NCI-H1930 (cell line): ENCODE measurements at regions not wholly inside any gene's neighbourhood (a gene's known extent, or its start where the extent isn't known, plus 50 kb on each side); places are given as distances from the start of the nearest gene placed in this dataset.

Source experiments
- DNase-seq, 2 experiments: peaks; one replicate each; lab custom pipeline; 2025; lab: John Stamatoyannopoulos, UW

DNA sequence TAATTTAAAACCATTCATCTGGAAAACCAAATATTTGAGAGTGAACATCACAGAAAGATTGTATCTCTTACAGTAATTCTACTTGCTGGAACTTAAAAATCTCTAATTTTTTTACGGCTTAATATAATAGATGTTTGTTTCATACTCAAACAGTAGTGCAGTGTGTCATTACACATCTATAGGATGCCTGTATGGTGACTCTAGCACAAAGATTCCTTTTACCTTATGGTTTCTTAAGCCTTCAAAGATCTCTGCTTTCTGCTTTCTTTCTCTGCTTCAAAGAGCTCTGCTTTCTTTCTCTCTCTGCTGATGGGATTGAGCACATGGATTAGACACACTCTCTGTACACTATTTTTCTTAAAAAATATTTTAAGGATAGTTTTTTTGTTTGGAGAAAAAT, 374.0 kb upstream of the CDH9 start:
- DNase-seq = no peak

- no peak for DNase-seq
Measured at GRCh38 chr5:27406020-27406419, 367.6 kb upstream of the CDH9 start.

DNA sequence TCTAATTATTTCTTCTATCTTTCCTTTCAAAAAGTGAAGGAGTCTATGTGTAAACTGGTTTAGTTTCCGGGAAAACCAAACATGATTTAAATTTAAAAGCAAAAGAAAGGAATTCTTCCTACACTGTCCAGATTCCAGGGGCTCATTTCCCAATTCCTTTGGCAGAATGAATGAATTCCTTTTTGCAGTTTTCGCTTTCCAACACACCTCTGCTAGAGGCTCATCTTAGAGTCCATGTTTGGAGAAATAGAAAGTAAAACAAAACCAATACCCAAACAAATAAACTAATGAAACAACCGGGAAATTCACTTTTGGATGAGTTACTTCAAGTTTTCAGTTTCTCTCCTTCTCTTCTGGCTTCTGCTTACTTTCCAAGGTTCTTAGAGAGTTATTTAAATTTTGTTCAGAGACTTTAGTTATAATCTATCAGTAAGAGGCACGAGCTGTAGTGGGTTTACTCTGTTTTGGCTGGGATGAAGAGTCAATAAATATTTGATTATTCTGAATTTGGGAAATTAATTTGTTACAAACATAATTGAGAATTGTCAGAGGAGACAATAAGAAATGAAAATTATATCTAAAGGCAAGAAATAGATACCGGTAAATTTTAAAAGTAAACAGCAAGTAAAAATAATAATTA, 365.0 kb upstream of the CDH9 start:
- no peak for DNase-seq

DNA sequence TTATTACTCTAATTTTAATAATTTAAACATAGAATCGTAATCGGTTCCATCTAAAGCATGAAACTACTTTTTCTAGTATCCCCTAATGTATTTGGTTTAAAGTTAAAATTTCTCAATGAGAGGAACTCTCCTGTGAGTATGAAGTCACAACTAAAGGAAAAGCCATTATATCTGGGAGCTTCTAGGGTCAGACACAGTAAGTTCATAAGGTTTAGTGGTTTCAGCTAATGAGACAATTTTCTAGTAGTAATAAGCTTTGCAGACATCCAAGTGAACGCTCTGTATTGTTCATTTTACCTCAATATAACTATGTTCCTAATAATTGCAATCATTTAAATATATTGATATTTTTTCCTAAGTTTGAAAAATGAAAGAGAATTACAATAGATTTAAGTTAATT, 364.4 kb upstream of the CDH9 start:
- DNase-seq = no peak

GRCh38 chr5:27396998-27397397, 358.6 kb upstream of the CDH9 start:
- DNase-seq = no peak

- no peak for DNase-seq
Measured at GRCh38 chr5:27392716-27393115, 354.3 kb upstream of the CDH9 start.

DNA sequence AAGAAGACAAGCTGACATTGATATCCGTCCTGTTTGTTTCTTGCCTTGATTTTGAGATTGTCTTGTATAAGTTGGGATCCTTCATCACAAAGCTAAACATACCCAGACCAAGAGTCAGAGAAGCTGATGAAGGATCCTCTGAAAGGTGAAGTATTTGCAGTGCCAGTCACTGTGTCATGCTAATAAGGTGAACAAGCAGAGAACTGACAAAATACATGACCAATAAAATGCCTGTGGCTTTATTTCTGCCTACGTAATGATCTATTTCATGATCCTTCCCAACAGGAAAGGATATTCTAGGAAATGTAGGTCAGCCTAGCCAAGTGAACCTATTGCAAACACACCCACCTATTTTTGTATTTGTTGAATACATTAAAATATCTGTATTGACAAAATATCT, 351.3 kb upstream of the CDH9 start:
- DNase-seq = no peak

DNA sequence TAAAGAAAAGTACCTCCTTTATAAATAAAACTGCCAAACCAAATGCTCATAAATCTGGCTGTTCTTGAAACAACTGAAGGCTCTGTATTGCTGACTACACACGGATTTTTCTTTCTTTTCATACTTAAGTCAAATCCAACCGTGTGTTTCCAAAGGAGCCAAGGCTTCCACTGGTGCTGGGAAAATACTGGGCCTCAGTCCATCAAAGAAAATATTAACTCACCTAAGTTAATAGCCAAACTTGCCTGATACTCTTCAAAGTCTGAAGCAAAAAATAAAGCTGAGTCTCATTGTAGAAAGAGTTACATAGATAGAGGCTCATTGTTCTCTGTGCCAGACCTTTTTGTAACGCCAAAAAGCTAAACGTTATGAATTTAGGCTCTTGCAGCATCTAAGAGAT, 350.4 kb upstream of the CDH9 start:
- DNase-seq = no peak

DNA sequence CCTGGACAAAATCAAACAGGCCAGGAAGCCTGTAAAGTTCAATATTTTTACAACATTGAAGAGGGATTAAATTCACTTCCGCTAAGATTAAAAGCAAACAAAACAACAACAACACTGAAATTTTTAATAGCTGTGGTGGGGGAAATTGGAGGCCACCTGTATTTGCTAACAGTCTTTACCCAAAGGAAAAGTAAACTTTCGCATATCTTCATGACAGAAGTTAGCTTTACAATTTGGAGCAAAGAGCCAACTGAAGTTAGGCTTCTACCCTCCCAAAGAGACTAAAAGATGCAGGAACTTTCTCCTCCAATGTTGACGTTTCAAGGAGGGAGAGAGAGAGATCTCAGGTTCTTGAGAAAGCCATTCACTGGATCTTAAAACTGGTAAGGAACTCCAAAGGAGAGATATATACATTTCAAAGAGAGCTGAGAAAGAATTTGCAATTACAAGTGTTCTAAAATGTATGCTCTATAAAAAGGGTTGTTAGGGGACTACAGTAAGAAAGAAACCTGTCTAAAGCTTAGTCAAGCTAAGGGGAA, 349.2 kb upstream of the CDH9 start:
- no peak for DNase-seq

DNA sequence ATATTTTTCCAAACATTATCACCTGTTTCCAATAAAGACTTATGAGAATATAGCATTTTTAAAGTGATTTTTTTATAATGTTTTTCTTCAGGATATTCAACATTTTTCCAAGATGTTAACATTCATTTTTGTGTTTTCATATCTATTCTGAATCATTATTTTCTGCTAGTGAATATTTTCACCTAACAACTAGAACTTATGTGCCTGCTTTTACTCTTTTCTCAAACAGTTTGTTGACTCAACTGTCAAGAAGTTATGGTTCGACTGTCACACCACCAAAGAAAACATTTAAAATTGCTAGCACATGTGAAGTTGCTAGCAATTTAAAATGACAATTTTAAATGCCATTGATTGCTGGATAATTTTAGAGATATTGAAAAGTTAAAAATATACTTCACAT, 343.3 kb upstream of the CDH9 start:
- no peak for DNase-seq

DNA sequence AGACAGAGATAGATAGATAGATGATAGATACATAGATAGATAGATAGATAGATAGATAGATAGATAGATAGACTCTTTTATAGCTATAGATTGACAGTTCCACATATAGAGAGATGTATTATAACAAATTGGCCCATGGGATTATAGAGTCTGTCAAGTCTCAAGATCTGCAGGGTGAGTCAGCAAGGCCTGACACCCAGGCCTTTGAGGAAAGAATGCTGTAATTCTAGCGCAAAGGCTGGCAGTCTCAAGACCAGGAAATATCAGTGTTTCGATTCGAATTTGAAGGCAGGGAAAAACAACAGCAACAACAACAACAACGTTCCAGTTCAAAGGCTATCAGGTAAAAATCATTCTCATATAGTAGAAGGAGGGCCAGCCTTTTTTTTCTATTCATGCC, 339.2 kb upstream of the CDH9 start:
- DNase-seq = no peak

GRCh38 chr5:27353970-27354369, 315.6 kb upstream of the CDH9 start:
- DNase-seq = no peak

GRCh38 chr5:27353540-27353939, 315.2 kb upstream of the CDH9 start:
- DNase-seq = no peak

DNA sequence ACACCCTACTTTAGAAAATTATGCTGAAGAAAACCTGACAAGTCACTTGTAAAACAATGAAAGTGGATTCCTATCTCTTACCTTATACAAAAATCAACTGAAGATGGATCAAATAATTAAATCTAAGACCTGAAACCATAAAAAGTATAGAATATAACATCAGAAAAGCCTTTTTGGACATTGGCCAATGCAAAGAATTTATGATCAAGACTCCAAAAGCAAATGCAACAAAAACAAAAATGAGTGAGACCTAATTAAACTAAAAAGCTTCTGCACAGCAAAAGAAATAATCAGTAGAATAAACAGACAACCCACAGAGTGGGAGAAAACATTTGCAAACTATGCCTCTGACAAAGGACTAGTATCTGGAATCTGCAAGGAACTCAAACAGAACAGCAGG, 303.0 kb upstream of the CDH9 start:
- no peak for DNase-seq

DNA sequence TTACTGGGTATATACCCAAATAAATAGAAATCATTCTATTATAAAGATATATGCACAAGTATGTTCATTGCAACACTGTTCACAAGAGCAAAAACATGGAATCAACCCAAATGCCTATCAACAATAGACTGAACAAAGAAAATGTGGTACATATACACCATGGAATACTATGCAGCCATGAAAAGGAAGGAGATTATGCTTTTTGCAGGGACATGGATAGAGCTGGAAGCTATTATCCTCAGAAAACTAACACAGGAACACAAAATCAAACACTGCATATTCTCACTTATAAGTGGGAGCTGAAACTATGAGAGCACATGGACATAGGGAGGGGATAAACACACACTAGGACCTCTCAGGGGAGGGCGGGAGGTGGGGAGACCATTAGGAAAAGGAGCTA, 298.4 kb upstream of the CDH9 start:
- no peak for DNase-seq

- DNase-seq = no peak
Measured at GRCh38 chr5:27328480-27328879, 290.1 kb upstream of the CDH9 start.

DNA sequence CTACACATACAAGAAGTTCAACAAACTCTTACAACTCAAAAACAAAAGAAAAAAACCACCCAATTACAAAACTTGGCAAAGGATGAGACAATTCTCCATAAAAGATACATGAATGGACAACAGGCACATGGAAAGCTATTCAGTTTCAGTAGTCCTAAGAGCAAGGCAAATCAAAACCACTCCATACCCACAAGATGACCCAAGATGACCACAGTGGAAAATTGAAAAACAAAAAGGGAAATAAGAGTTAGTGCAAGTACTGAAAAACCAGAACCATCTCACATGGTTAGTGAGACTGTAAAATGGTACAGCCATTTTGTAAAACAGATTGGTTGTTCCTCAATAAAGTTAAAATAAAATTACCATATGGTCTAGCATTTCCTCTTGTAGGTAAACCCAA, 287.1 kb upstream of the CDH9 start:
- no peak for DNase-seq

- no peak for DNase-seq
Measured at GRCh38 chr5:27318701-27319100, 280.3 kb upstream of the CDH9 start.

GRCh38 chr5:27316271-27316650, 277.9 kb upstream of the CDH9 start:
- no peak for DNase-seq

GRCh38 chr5:27315363-27316270, 277.2 kb upstream of the CDH9 start:
- DNase-seq = no peak

DNA sequence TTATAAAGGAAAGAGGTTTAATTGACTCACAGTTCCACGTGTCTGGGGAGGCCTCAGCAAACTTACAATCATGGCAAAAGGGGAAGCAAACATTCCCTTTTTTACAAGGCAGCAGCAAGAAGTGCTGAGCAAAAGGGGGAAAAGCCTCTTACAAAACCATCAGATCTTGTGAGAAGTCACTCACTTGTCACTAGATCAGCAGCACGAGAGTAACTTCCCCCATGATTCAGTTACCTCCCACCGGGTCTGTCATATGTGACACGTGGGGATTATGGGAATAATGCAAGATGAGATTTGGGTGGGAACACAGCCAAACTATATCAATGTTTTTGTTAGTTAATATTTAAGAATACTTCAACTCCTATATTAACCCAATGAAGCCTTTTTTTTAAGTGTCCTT, 275.2 kb upstream of the CDH9 start:
- no peak for DNase-seq

DNA sequence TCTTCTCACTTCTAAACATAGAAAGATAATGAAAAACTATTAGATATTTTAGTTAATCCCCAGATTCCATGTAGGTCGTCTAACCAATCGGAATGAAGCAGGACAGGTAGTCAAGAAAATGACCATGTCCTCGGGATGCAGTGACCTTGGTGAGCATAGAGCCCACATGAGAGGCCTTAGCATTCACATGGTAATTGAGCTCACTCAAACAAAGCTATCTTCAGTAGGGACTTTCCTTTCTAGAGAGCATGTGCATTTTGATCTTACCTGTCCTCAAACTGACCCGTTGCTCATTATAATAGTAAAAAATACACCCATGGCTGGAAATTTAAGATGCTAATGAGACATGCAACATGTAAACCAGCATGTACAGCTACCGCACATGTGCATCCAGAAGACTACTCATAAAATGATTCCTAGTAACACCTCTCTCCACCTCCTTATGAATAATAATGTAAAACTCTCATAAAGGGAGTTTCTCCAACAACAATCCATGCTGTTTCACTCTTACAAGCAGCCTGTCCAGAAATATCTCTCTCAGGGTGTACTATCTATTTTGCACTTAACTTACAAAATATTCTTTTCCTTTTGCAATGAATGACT, 274.0 kb upstream of the CDH9 start:
- DNase-seq = no peak

DNA sequence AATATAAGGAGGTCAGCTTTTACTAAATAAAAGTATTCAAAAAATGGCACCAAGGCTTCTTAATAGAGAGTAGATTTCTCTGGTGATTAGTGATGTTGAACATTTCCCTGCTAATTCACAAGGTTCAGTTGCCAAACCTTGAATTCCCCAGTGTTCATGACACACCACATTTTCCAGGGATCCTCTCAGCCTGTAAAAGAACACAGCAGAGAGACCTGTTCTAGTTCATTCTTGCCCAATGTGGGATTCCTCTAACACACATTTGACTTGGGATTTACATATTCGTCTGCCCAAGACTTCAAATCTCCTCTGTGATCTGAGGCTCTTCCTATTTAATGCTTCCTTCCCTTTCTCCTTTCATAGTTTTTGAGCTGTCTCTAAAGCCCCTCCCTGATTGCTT, 273.2 kb upstream of the CDH9 start:
- DNase-seq = no peak
